ENCODE measurements at regions not wholly inside any gene's neighbourhood (a gene's known extent, or its start where the extent isn't known, plus 50 kb on each side); places are given as distances from the start of the nearest gene placed in this dataset.

- POLR2A ChIA-PET = interaction anchor here (0.6 to 1.4 kb wide), 3 partner anchors 10 to 95 kb away, joined by 3 read pairs; no protein-coding TSS in a partner anchor
- BruUV-seq (replicated peaks) = no TSS peak
- Histone ChIP-seq H3K9me2 (ENCODE audit: insufficient read depth, low read length) (no peaks in the 10 kb centered on the region), H3K4me3 (ENCODE audit: low read depth, low read length, poor library complexity, severe bottlenecking) (no peak overlapping the region), H4K20me1 (ENCODE audit: insufficient read depth, low read length) (no peaks in the 10 kb centered on the region), H2AFZ (ENCODE audit: low read length) (no peak overlapping the region), H3K36me3 (ENCODE audit: insufficient read depth, low read length) (no peaks in the 10 kb centered on the region), H3K79me2 (ENCODE audit: insufficient read depth, low read depth, low read length) (no peaks in the 10 kb centered on the region), H3K9me3 (ENCODE audit: low read length) (no peaks in the 10 kb centered on the region), H3K4me2 (ENCODE audit: low read length) (no peak overlapping the region), H3K27ac (ENCODE audit: low read depth, low read length, poor library complexity, severe bottlenecking) (no peak overlapping the region), H3K4me1 (ENCODE audit: insufficient read depth, low read length, poor library complexity, severe bottlenecking) (no peaks in the 10 kb centered on the region)
- intact Hi-C loops (cut with micrococcal nuclease; ENCODE audit: unreplicated experiment) = no loop called here
- no peak for DNase-seq (ENCODE audit: low spot score)
- TF ChIP-seq, protein P1, sequence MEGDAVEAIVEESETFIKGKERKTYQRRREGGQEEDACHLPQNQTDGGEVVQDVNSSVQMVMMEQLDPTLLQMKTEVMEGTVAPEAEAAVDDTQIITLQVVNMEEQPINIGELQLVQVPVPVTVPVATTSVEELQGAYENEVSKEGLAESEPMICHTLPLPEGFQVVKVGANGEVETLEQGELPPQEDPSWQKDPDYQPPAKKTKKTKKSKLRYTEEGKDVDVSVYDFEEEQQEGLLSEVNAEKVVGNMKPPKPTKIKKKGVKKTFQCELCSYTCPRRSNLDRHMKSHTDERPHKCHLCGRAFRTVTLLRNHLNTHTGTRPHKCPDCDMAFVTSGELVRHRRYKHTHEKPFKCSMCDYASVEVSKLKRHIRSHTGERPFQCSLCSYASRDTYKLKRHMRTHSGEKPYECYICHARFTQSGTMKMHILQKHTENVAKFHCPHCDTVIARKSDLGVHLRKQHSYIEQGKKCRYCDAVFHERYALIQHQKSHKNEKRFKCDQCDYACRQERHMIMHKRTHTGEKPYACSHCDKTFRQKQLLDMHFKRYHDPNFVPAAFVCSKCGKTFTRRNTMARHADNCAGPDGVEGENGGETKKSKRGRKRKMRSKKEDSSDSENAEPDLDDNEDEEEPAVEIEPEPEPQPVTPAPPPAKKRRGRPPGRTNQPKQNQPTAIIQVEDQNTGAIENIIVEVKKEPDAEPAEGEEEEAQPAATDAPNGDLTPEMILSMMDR (conservative IDR thresholded peaks at IDR 0.05; ENCODE audit: low read length) = no peak
- TF ChIP-seq EZH2phosphoT487 (IDR thresholded peaks at IDR 0.05; ENCODE audit: borderline replicate concordance, low read depth, low read length) = no peak
- CTCF ChIA-PET (ENCODE audit: unreplicated experiment) = no interaction called here
These were observed 213.0 kb downstream of the NECTIN3 start for GRCh38 chr3:111284503-111285183.

GRCh38 chr3:111285184-111285538, 213.5 kb downstream of the NECTIN3 start:
- no TSS peak for BruUV-seq (replicated peaks)
- intact Hi-C loops (cut with micrococcal nuclease; ENCODE audit: unreplicated experiment) = no loop called here

GRCh38 chr3:111285694-111286093, 214.1 kb downstream of the NECTIN3 start:
- POLR2A ChIA-PET = interaction anchor here (1.4 kb wide), 1 partner anchor 11 kb away, joined by 3 read pairs; no protein-coding TSS in a partner anchor

More at GRCh38 chr3:111285184-111285538, 213.5 kb downstream of the NECTIN3 start:
- no peak overlapping the region for H3K4me3 ChIP-seq (ENCODE audit: low read depth, low read length, poor library complexity, severe bottlenecking)
- H3K36me3 ChIP-seq (ENCODE audit: insufficient read depth, low read length) = no peaks in the 10 kb centered on the region
- no peaks in the 10 kb centered on the region for H3K79me2 ChIP-seq (ENCODE audit: insufficient read depth, low read depth, low read length)
- CTCF ChIA-PET (ENCODE audit: unreplicated experiment) = no interaction called here
- no peaks in the 10 kb centered on the region for H3K4me1 ChIP-seq (ENCODE audit: insufficient read depth, low read length, poor library complexity, severe bottlenecking)
- H3K9me3 ChIP-seq (ENCODE audit: low read length) = no peaks in the 10 kb centered on the region
- H3K9me2 ChIP-seq (ENCODE audit: insufficient read depth, low read length) = no peaks in the 10 kb centered on the region
- no peaks in the 10 kb centered on the region for H4K20me1 ChIP-seq (ENCODE audit: insufficient read depth, low read length)
- POLR2A ChIA-PET = interaction anchor here (1.4 kb wide), 1 partner anchor 10 kb away, joined by 3 read pairs; no protein-coding TSS in a partner anchor
- H3K27ac ChIP-seq (ENCODE audit: low read depth, low read length, poor library complexity, severe bottlenecking) = no peak overlapping the region
- no peak for DNase-seq (ENCODE audit: low spot score)
- H3K4me2 ChIP-seq (ENCODE audit: low read length) = no peak overlapping the region
- no peak for TF ChIP-seq EZH2phosphoT487 (IDR thresholded peaks at IDR 0.05; ENCODE audit: borderline replicate concordance, low read depth, low read length)
- TF ChIP-seq, protein P1 (conservative IDR thresholded peaks at IDR 0.05; ENCODE audit: low read length) = no peak
- H2AFZ ChIP-seq (ENCODE audit: low read length) = no peak overlapping the region

More at GRCh38 chr3:111285694-111286093, 214.1 kb downstream of the NECTIN3 start:
- no peak overlapping the region for H3K27ac ChIP-seq (ENCODE audit: low read depth, low read length, poor library complexity, severe bottlenecking)
- H3K9me2 ChIP-seq (ENCODE audit: insufficient read depth, low read length) = no peaks in the 10 kb centered on the region
- no peaks in the 10 kb centered on the region for H3K36me3 ChIP-seq (ENCODE audit: insufficient read depth, low read length)
- TF ChIP-seq EZH2phosphoT487 (IDR thresholded peaks at IDR 0.05; ENCODE audit: borderline replicate concordance, low read depth, low read length) = no peak
- TF ChIP-seq, protein P1 (conservative IDR thresholded peaks at IDR 0.05; ENCODE audit: low read length) = no peak
- no peaks in the 10 kb centered on the region for H3K4me1 ChIP-seq (ENCODE audit: insufficient read depth, low read length, poor library complexity, severe bottlenecking)
- no peak for DNase-seq (ENCODE audit: low spot score)
- H3K4me2 ChIP-seq (ENCODE audit: low read length) = no peak overlapping the region
- no peak overlapping the region for H2AFZ ChIP-seq (ENCODE audit: low read length)
- H3K79me2 ChIP-seq (ENCODE audit: insufficient read depth, low read depth, low read length) = no peaks in the 10 kb centered on the region
- H4K20me1 ChIP-seq (ENCODE audit: insufficient read depth, low read length) = no peaks in the 10 kb centered on the region
- BruUV-seq (replicated peaks) = no TSS peak
- intact Hi-C loops (cut with micrococcal nuclease; ENCODE audit: unreplicated experiment) = no loop called here
- no peaks in the 10 kb centered on the region for H3K9me3 ChIP-seq (ENCODE audit: low read length)
- CTCF ChIA-PET (ENCODE audit: unreplicated experiment) = no interaction called here
- no peak overlapping the region for H3K4me3 ChIP-seq (ENCODE audit: low read depth, low read length, poor library complexity, severe bottlenecking)
